ENCODE measurements at regions not wholly inside any gene's neighbourhood (a gene's known extent, or its start where the extent isn't known, plus 50 kb on each side); places are given as distances from the start of the nearest gene placed in this dataset.

DNA sequence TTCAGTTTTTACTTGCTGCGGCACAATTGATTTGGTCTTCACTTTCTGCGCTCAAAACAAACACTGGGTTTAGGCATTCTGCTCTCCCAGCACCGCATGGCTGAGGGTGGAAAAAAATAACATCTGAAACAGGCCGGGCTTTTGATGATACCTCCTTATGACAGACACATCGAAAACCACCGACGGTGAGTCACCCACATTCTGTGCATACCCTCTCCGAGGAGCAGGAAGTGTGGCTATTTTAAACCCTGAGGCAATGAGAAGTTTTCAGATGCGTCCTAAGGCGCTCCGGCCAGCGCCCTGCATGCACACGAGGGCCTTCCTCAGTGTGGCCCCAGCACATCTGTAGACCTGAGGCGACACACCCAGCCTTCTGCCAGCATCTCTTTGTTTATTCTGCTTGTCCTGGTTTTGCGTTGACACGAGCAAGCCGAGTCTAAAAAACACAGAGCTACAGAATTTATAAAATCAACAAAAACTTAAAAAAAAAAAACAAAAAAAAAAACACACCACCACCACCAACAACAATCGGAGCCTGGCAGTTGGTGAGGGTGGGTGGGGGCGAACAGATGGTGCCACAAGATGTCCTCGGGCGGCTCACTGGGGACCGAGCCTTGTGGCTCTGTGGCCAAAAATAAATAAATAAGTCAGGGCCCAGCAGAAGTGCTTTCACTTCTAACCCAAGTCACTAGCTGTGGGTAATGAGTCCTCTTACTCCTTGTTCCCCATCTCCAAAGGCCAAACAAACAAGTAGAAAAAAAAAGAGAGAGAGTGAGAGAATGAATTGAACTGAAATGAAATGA is 162.6 kb upstream of the IRF2BP2 start:
- Histone ChIP-seq H3K27me3 (ENCODE audit: control insufficient read depth, insufficient read depth) (no peaks in the 10 kb centered on the region), H3K9me3 (ENCODE audit: control insufficient read depth, low read length) (no peaks in the 10 kb centered on the region), H3K4me3 (ENCODE audit: low read length) (no peak overlapping the region), H3K27ac (ENCODE audit: low read length) (peak overlapping the region; percentile 14), H3K4me1 (ENCODE audit: control insufficient read depth, insufficient read depth, low read length) (peaks cover 4% of the 10 kb centered on the region)
- intact Hi-C loops (cut with DNase I), result no loop called here
- peak; percentile 59 to 85 for ATAC-seq
- WGBS, result 58% methylated on average over 22 of the region's 22 CpGs
- DNase-seq, result peak; percentile 62 to 68 (median 63)

DNA sequence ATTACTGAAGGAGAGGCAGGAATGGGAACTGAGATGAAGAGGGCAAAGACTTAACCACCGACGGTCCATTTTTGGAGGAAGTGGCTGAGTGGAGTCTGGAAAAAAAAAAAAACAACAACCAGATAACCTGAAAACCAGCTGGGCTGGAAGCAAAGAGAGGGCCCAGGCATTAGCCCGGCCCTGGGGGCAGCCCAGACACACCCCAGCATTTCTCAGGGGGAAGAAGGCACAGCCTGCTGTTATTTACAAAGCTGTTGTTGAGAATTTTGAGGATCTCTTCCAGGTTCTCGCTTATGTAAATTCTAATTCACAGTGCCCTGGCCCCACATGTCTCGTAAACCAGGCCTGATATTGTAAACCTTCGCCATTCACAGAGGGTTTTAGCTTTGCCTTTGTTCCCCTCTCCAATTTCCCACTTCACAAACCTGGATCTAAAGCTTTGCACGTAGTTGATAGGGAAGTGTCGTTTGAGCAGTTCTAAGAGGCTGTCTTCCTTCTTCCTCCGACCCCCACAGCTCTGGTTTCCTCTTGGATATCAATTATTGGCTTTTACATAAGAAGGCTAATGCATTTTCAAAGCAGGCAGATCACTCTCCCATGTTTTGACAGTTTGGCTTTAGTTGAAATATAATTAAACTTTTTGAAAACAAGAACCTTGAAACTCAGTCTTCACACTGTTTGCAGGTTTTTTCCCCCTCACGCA is 161.8 kb upstream of the IRF2BP2 start:
- intact Hi-C loops (cut with DNase I), result no loop called here
- 66% methylated on average over 10 of the region's 10 CpGs for WGBS
- no peak overlapping the region for H3K27ac ChIP-seq (ENCODE audit: low read length)
- H3K27me3 ChIP-seq (ENCODE audit: control insufficient read depth, insufficient read depth), result no peaks in the 10 kb centered on the region
- no peak overlapping the region for H3K4me3 ChIP-seq (ENCODE audit: low read length)
- no peak for ATAC-seq
- no peak for DNase-seq
- peaks cover 4% of the 10 kb centered on the region for H3K4me1 ChIP-seq (ENCODE audit: control insufficient read depth, insufficient read depth, low read length)
- H3K9me3 ChIP-seq (ENCODE audit: control insufficient read depth, low read length), result no peaks in the 10 kb centered on the region

DNA sequence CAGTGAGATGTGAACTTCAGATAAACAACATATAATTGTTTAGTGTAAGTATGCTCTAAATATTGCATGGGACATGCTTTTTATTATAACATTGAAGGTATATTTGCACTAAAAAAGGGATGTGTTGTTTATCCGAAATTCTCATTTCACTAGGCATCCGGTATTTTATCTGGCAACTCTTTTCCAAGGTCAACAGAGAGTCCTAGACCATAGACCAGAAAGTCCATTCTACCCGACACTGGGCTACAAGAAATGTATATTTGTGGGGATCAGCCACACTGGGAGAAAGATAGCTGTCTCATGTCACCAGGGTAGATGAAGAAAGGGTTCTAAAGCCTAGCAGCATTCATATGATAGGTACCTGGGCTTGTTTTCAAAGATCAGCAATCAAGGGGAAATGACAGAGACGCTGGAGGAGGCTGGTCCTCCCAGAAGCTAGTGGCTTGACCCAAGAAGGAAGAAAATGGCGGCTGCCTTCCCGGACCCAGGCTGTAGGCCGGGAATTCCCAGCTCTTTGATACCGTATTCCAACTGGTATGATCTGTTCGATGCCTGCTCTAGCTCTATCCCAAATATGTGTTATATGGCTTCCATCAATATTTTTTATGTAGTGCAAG is 161.1 kb upstream of the IRF2BP2 start:
- Histone ChIP-seq H3K27me3 (ENCODE audit: control insufficient read depth, insufficient read depth) (no peaks in the 10 kb centered on the region), H3K27ac (ENCODE audit: low read length) (no peak overlapping the region), H3K4me3 (ENCODE audit: low read length) (no peak overlapping the region), H3K9me3 (ENCODE audit: control insufficient read depth, low read length) (no peaks in the 10 kb centered on the region), H3K4me1 (ENCODE audit: control insufficient read depth, insufficient read depth, low read length) (peaks cover 4% of the 10 kb centered on the region)
- no peak for ATAC-seq
- no peak for DNase-seq
- intact Hi-C loops (cut with DNase I), result no loop called here
- 96% methylated on average over 9 of the region's 9 CpGs for WGBS

DNA sequence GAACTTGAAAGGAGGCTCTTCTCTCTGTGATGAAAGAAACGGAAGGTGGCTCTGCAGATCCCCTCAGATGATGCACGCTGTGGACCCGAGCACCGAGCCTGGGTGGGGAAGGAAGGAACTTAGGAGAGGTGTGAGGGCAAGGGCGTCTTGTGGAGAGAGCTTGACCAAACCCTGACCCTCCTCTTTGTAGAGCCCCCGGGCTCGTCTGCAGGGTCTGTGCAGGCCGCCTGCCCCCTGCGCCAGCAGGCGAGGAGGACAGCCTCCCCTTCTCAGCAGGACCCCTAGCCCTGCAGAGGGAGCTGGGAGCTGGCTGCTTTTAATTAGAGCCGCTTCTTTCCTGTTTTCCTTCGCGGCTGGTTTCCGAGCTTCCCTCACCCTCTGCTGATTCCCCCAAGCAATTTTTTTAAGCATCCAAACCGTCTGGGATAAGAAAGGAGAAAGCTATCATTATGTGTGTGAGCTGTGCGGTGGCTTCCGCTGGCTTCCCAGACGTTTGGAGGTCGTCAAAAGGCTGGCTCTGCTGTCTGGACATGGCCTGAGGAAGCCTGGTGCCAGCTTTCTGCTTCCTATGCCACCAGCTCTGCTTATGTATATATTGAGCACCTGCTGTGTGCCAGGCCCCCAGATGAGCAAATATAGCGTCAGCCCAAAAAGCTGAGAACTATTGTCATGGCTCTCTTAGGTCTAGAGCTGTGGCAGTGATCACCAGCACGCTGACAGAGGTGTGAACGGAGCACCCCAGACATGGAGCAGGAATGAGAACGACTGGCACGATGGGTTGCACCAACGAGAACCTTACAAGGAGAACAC is 160.2 kb upstream of the IRF2BP2 start:
- Histone ChIP-seq H3K27ac (ENCODE audit: low read length) (no peak overlapping the region), H3K27me3 (ENCODE audit: control insufficient read depth, insufficient read depth) (no peaks in the 10 kb centered on the region), H3K4me1 (ENCODE audit: control insufficient read depth, insufficient read depth, low read length) (peaks cover 4% of the 10 kb centered on the region), H3K9me3 (ENCODE audit: control insufficient read depth, low read length) (no peaks in the 10 kb centered on the region), H3K4me3 (ENCODE audit: low read length) (no peak overlapping the region)
- ATAC-seq, result no peak
- WGBS, result 61% methylated on average over 25 of the region's 25 CpGs
- intact Hi-C loops (cut with DNase I), result no loop called here
- no peak for DNase-seq

DNA sequence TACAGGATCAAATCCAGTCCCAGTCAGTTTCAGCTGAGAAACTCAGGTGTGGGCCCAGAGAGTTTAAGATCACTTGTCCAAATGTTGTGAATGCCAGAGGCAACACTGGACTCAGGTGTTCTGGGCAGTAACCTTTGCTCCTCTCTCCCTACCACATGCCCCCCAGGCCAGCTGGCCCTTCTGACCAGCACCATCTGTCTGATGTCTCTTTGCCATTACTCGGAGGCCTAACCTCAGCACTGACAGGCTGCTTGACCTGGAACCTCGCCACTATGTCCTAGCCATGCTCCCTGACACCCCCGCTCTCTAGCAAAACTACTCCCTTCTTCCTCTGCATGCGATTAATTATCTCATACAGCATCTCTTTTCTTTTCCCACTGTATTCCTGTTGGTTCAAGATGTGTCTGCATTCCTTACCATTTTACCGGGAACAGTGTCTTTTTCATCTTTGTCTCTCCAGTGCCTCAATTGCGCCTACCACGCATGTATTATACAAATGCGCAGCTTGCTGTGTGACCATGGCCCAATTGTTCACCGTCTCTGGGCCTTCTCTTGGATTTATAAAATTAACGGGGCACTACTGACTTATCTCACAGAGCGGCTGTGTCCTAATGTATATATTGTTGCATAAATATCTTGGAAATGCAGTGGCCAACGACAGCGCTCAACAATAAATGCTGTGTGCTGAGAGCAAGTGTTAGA is 159.5 kb upstream of the IRF2BP2 start:
- intact Hi-C loops (cut with DNase I), result no loop called here
- Histone ChIP-seq H3K4me3 (ENCODE audit: low read length) (no peak overlapping the region), H3K9me3 (ENCODE audit: control insufficient read depth, low read length) (no peaks in the 10 kb centered on the region), H3K27me3 (ENCODE audit: control insufficient read depth, insufficient read depth) (no peaks in the 10 kb centered on the region), H3K4me1 (ENCODE audit: control insufficient read depth, insufficient read depth, low read length) (peaks cover 4% of the 10 kb centered on the region), H3K27ac (ENCODE audit: low read length) (no peak overlapping the region)
- ATAC-seq (no peak), DNase-seq (no peak)
- 90% methylated on average over 13 of the region's 13 CpGs for WGBS

DNA sequence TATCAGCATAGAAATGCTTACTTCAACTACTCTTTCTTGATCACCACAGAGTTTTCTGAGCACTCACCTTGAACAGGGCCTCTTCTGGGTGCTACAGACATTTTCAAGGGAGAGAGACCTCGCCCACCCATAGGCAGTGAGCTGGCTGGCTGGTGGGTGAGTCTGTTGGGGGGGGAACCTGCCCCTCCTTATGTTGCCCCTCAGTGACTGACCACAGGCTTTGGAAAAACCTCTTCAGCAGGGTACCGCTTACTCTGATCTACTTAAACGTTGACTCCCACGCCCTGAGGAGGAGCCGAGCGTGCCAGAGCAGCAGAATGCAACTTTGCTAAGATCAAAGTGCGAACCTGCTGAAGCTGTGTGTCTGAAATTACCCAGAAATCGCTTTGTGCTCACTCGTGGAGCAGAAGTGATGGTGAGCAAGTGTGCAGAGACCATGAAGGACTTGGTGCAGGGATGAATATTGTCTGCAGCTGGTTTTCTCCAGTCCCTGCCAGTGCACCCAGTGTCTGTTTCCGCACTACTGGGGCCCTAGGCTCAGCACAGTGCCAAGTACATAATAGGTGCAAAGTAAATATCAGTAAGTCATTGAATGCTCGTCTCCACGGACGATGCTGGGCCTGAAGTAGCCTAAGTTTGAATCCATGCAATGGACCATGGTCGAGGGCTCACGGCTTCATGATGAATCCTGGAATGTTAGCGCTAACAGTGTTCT is 158.7 kb upstream of the IRF2BP2 start:
- intact Hi-C loops (cut with DNase I), result no loop called here
- Histone ChIP-seq H3K9me3 (ENCODE audit: control insufficient read depth, low read length) (no peaks in the 10 kb centered on the region), H3K27me3 (ENCODE audit: control insufficient read depth, insufficient read depth) (no peaks in the 10 kb centered on the region), H3K4me3 (ENCODE audit: low read length) (no peak overlapping the region), H3K27ac (ENCODE audit: low read length) (no peak overlapping the region), H3K4me1 (ENCODE audit: control insufficient read depth, insufficient read depth, low read length) (peaks cover 4% of the 10 kb centered on the region)
- no peak for ATAC-seq
- 95% methylated on average over 16 of the region's 16 CpGs for WGBS
- DNase-seq, result no peak

DNA sequence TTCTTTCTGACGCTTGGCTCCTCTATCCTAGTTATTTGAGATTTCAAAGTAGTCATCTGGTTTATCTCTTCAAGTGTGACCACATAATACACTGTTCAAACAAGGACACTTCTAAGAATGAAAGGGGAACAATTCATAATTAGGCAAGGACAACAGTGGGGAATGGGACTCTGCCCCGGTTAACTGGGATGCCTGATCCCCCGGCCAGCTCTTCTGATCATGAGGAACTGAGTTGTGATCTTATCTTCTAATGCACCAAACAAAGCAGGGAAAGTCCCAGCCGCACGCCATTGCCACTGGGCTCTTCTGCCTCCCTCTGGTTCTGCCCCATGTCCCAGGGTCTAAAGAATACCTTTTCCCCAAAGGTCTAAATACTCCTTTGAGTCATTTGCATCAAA is 158.2 kb upstream of the IRF2BP2 start:
- intact Hi-C loops (cut with DNase I), result no loop called here
- H3K27ac ChIP-seq (ENCODE audit: low read length), result no peak overlapping the region
- no peak overlapping the region for H3K4me3 ChIP-seq (ENCODE audit: low read length)
- H3K9me3 ChIP-seq (ENCODE audit: control insufficient read depth, low read length), result no peaks in the 10 kb centered on the region
- H3K4me1 ChIP-seq (ENCODE audit: control insufficient read depth, insufficient read depth, low read length), result peaks cover 4% of the 10 kb centered on the region
- ATAC-seq (no peak), DNase-seq (no peak)
- WGBS, result 81% methylated on average over 5 of the region's 5 CpGs
- H3K27me3 ChIP-seq (ENCODE audit: control insufficient read depth, insufficient read depth), result no peaks in the 10 kb centered on the region

DNA sequence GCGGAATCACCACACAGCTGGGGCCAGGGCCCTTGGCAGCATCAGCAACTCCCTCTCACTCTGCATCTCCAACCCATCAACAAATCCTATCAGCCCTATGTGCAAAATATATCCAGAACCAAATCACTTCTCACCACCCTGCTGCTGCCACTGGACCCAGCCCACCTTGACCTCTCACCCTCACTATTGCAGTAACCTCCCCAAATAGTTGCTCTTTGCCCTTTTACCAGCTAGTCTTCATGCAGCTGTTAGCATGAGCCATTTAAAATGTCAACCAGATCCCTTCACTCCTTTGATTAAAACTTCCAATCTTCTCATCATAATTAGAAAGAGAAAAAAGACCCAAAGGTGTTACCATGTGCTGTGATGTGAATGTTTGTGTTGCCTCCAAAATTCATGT is 155.7 kb upstream of the IRF2BP2 start:
- Histone ChIP-seq H3K27ac (ENCODE audit: low read length) (no peak overlapping the region), H3K4me1 (ENCODE audit: control insufficient read depth, insufficient read depth, low read length) (no peaks in the 10 kb centered on the region), H3K4me3 (ENCODE audit: low read length) (no peak overlapping the region), H3K27me3 (ENCODE audit: control insufficient read depth, insufficient read depth) (no peaks in the 10 kb centered on the region), H3K9me3 (ENCODE audit: control insufficient read depth, low read length) (no peaks in the 10 kb centered on the region)
- no peak for ATAC-seq
- no peak for DNase-seq
- intact Hi-C loops (cut with DNase I), result no loop called here
- 95% methylated on average over 1 of the region's 1 CpG for WGBS

DNA sequence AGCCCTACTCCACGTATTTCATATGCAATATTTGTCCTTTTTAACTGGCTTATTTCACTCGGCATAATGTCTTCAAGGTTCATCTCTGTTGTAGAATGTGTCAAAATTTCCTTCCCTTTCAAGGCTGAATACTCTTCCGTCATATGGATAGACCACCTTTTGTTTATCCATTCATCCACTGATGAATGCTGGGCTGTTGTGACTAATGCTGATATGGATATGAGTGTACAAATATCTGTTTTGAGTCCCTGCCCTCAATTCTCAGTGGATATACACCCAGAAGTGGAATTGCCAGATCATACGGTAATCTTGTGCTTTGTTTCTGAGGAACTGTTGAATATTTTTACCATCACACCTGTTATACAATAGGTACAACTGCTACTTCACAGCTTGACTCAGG is 155.2 kb upstream of the IRF2BP2 start:
- no peak overlapping the region for H3K4me3 ChIP-seq (ENCODE audit: low read length)
- H3K27ac ChIP-seq (ENCODE audit: low read length), result no peak overlapping the region
- H3K27me3 ChIP-seq (ENCODE audit: control insufficient read depth, insufficient read depth), result no peaks in the 10 kb centered on the region
- intact Hi-C loops (cut with DNase I), result no loop called here
- H3K9me3 ChIP-seq (ENCODE audit: control insufficient read depth, low read length), result no peaks in the 10 kb centered on the region
- ATAC-seq, result no peak
- no peak for DNase-seq
- no peaks in the 10 kb centered on the region for H3K4me1 ChIP-seq (ENCODE audit: control insufficient read depth, insufficient read depth, low read length)
- 82% methylated on average over 4 of the region's 4 CpGs for WGBS

DNA sequence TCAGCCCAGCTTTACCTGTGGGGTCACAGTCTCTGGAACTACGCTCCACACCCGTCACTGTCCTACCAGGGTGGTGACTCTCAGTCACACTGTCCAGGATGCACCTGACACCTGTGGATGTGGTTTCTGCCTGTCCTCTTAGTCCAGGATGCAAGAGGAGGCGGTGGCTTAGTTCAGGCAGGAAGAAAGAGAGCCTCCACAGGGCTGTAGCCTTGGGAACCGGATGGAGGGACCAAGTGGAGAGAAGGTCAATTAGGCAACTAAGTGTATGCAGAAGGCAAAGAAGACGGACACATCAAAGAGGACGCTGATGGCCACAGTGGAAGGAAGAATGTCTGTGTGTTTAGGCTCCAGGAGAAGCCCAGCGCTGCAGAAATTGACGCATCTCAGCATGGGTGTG is 153.9 kb upstream of the IRF2BP2 start:
- no peak for ATAC-seq
- DNase-seq, result no peak
- Histone ChIP-seq H3K4me1 (ENCODE audit: control insufficient read depth, insufficient read depth, low read length) (no peaks in the 10 kb centered on the region), H3K27ac (ENCODE audit: low read length) (no peak overlapping the region), H3K9me3 (ENCODE audit: control insufficient read depth, low read length) (no peaks in the 10 kb centered on the region), H3K4me3 (ENCODE audit: low read length) (no peak overlapping the region), H3K27me3 (ENCODE audit: control insufficient read depth, insufficient read depth) (no peaks in the 10 kb centered on the region)
- intact Hi-C loops (cut with DNase I), result no loop called here
- 82% methylated on average over 8 of the region's 8 CpGs for WGBS

Measured in right cardiac atrium (tissue), 5 donors.